Spleen (tissue), 11 donors: ENCODE measurements at regions not wholly inside any gene's neighbourhood (a gene's known extent, or its start where the extent isn't known, plus 50 kb on each side); places are given as distances from the start of the nearest gene placed in this dataset.

Experiments used
- DNase-seq: peaks from one replicate; pipeline ENCODE4 v3.0.0-alpha.2; 2020
- H3K27ac ChIP-seq, 8 donors: fragments of 200-600 bp; sonication (generic) in 7 of 8; 1 replicate in 4 of 8; 2 replicates in 4 of 8; pipeline versions ENCODE4 v1.5.0 to v1.8.0; 2016 to 2021; ENCODE audit warnings: inconsistent platforms in 4 of 8, mild to moderate bottlenecking in 4 of 8, moderate library complexity in 1 of 8
- H3K27me3 ChIP-seq, 7 donors: fragments of 200-600 bp; sonication (generic) in 6 of 7; replicated peaks in 1 of 7; 1 replicate in 4 of 7; 2 replicates in 3 of 7; pipeline versions ENCODE4 v1.5.0 to v1.8.0; 2016 to 2021; ENCODE audit warnings: inconsistent platforms in 3 of 7, mild to moderate bottlenecking in 1 of 7
- H3K36me3 ChIP-seq, 6 donors: fragments of 200-600 bp; sonication (generic) in 5 of 6; 1 replicate in 4 of 6; 2 replicates in 2 of 6; pipeline versions ENCODE4 v1.5.0 to v1.8.0; 2016 to 2021; ENCODE audit warnings: inconsistent platforms in 2 of 6
- H3K4me1 ChIP-seq, 6 donors: fragments of 200-600 bp; sonication (generic) in 5 of 6; 1 replicate in 3 of 6; 2 replicates in 3 of 6; pipeline versions ENCODE4 v1.5.0 to v1.8.0; 2016 to 2021; ENCODE audit warnings: inconsistent platforms in 3 of 6
- H3K4me3 ChIP-seq, 8 donors: fragments of 200-600 bp; sonication (generic) in 7 of 8; 1 replicate in 4 of 8; 2 replicates in 4 of 8; pipeline versions ENCODE4 v1.5.0 to v1.8.0; 2016 to 2021; ENCODE audit warnings: inconsistent platforms in 4 of 8, mild to moderate bottlenecking in 4 of 8, moderate library complexity in 2 of 8
- H3K9me3 ChIP-seq, 8 donors: fragments of 200-600 bp; sonication (generic) in 7 of 8; 1 replicate in 4 of 8; 2 replicates in 4 of 8; pipeline versions ENCODE4 v1.5.0 to v1.8.0; 2016 to 2021; ENCODE audit warnings: inconsistent platforms in 4 of 8
- POLR2A ChIP-seq, 3 donors: fragments of 450-650 bp; IDR thresholded peaks; one replicate each; pipeline ENCODE4 v1.5.1; 2017; ENCODE audit warnings: antibody characterized with exemption in 3 of 3, mild to moderate bottlenecking in 1 of 3
- POLR2AphosphoS5 ChIP-seq, 3 donors: sonication (generic); formaldehyde crosslinking; IDR thresholded peaks; one replicate each; pipeline ENCODE4 v1.5.1; 2017; ENCODE audit warnings: antibody characterized with exemption in 3 of 3
- WGBS, 5 donors: extraction: QIAGEN DNeasy Blood & Tissue Kit in 3 of 5; methylation state at CpG; one replicate each; pipeline versions ENCODE4 v1.1.5 to v1.1.7; 2013 to 2018; 5-methylcytosine and 5-hydroxymethylcytosine counted together
- intact Hi-C: fragments of 100-400 bp; cut with DNase I; formaldehyde crosslinking; loops from one replicate; pipeline ENCODE4 v1.15.0; 2023; ENCODE audit warnings: low total_unique reads
- TF ChIP-seq, protein P1 (sequence below), 11 experiments: fragments of 200-600 bp in 7 of 11; fragments of 450-650 bp in 4 of 11; sonication (generic) in 4 of 11; IDR thresholded peaks in 8 of 11; conservative IDR thresholded peaks in 3 of 11; 1 replicate in 7 of 11; 2 replicates in 4 of 11; pipeline versions ENCODE4 v1.4.0 to v1.8.0; 2016 to 2021; ENCODE audit warnings: antibody characterized with exemption in 11 of 11, inconsistent platforms in 4 of 11, mild to moderate bottlenecking in 1 of 11
- donor health status: healthy with polysubstance abuse.
- donor health status: DM: no; HTN: no; CAD: no; lungs with moderate emphysema.
- donor health status: DM: no; HTN: no; CAD: no.
- donor health status: Bipolar disorder and iron deficiency.
- donor health status: healthy.
- donor health status: DM: no; HTN: no; CAD: no.
- donor health status: DM: yes; HTN: yes; CAD: no.

DNA sequence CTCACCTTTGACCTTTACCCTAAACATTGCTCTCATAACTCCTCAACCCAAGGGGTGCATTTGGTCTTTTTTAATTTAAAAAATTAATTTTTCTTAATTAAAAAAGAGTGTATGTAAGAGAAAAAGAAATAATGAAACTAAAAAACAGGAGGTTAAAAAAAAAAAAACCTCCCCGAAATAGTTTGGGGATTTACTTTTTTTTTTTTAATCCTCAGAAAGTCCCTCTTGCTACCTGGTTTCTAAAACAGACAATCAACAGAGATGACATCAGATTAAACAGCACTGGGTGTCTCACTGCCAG is 301.3 kb downstream of the SOX9 start:
- H3K4me3 ChIP-seq = no peak overlapping the region
- H3K27ac ChIP-seq = no peak overlapping the region
- peaks cover 5 to 20% (median 17%) of the 10 kb centered on the region in 8 donors for H3K9me3 ChIP-seq
- no peaks in the 10 kb centered on the region for H3K27me3 ChIP-seq
- intact Hi-C loops = no loop called here
- 62 to 72% (median 69%) methylated on average over 1 of the region's 1 CpG for WGBS, 5 donors
- peaks cover 0 to 6% (median 0%) of the 10 kb centered on the region in 6 donors for H3K4me1 ChIP-seq
- DNase-seq = no peak
- TF ChIP-seq, protein P1, sequence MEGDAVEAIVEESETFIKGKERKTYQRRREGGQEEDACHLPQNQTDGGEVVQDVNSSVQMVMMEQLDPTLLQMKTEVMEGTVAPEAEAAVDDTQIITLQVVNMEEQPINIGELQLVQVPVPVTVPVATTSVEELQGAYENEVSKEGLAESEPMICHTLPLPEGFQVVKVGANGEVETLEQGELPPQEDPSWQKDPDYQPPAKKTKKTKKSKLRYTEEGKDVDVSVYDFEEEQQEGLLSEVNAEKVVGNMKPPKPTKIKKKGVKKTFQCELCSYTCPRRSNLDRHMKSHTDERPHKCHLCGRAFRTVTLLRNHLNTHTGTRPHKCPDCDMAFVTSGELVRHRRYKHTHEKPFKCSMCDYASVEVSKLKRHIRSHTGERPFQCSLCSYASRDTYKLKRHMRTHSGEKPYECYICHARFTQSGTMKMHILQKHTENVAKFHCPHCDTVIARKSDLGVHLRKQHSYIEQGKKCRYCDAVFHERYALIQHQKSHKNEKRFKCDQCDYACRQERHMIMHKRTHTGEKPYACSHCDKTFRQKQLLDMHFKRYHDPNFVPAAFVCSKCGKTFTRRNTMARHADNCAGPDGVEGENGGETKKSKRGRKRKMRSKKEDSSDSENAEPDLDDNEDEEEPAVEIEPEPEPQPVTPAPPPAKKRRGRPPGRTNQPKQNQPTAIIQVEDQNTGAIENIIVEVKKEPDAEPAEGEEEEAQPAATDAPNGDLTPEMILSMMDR (IDR thresholded peaks at IDR 0.05 in 8 of 11, conservative IDR thresholded peaks at IDR 0.05 in 3 of 11) = no peak
- TF ChIP-seq POLR2AphosphoS5 (IDR thresholded peaks at IDR 0.05) (no peak), POLR2A (IDR thresholded peaks at IDR 0.05) (no peak)
- H3K36me3 ChIP-seq = no peaks in the 10 kb centered on the region

DNA sequence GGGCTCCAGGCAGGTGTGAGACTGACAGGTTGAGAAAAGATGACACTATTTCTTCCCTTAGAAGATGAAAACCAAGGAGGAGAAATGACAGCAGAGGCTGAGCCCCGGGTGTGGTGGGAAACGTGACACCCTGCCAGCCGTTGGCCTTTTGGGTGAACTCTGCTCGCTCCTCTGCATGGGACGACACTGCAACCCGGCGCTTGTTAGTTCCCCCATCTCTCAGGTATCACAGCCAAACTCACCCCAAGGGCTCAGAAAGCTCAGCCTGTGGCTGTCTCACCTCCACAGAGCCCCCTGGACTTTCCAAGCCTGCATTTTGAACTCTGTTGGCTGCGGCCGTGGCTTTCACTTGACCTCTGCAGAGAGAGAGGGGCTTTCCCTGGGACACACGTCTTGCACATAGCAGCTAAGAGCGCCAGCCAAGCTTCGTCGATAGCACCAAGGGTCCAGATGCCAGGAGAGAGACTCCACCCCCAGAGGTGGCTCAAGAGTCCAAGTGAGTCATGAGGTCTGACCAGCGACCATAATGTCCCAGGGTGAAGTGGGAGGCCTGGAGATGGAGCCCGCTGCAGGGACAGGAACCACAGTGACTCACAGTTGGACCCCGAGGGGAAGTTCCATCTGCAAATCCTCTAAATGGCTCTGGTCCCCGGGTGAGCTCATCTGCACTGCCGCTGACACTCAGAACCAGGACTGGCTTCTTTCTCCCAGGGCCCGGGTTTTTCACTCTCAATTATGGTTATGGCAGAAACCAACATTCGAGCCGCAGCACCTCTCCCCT is 301.9 kb downstream of the SOX9 start:
- WGBS, 5 donors = 47 to 68% (median 58%) methylated on average over 21 of the region's 21 CpGs
- intact Hi-C loops = no loop called here
- H3K27me3 ChIP-seq = no peaks in the 10 kb centered on the region

DNA sequence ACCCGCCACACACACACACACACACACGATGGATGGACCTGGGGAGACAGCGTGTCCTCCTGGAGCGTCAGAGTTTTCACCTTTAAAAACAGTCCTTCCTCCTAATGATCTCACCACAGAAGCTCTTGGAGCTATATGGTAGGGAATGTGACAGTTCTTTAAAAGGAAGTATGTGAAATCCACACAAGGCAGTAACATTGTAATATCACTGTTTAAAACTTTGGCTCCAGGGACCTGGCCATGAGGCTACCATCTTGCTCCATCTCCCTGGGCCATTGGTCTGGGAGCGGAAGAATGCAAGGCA is 302.4 kb downstream of the SOX9 start:
- TF ChIP-seq POLR2AphosphoS5 (IDR thresholded peaks at IDR 0.05) = no peak
- TF ChIP-seq POLR2A (IDR thresholded peaks at IDR 0.05) = no peak
- TF ChIP-seq, protein P1 (IDR thresholded peaks at IDR 0.05 in 8 of 11, conservative IDR thresholded peaks at IDR 0.05 in 3 of 11) = no peak
- Histone ChIP-seq H3K27ac (no peak overlapping the region), H3K9me3 (peaks cover 0 to 9% (median 6%) of the 10 kb centered on the region in 8 donors), H3K36me3 (no peaks in the 10 kb centered on the region), H3K4me1 (peaks cover 0 to 6% (median 0%) of the 10 kb centered on the region in 6 donors), H3K27me3 (no peaks in the 10 kb centered on the region), H3K4me3 (no peak overlapping the region)
- no peak for DNase-seq
- whole genome bisulfite sequencing, 5 donors = 80 to 93% (median 87%) methylated on average over 5 of the region's 5 CpGs
- intact Hi-C loops = no loop called here

More for the DNA sequence above, 301.9 kb downstream of the SOX9 start:
- no peaks in the 10 kb centered on the region for H3K36me3 ChIP-seq
- H3K27ac ChIP-seq = no peak overlapping the region
- peak overlapping the region in 1 of 8 donors; percentile 15 for H3K4me3 ChIP-seq
- H3K9me3 ChIP-seq = peaks cover 2 to 15% (median 12%) of the 10 kb centered on the region in 8 donors
- TF ChIP-seq POLR2AphosphoS5 (IDR thresholded peaks at IDR 0.05) (no peak), POLR2A (IDR thresholded peaks at IDR 0.05) (no peak)
- TF ChIP-seq, protein P1 (IDR thresholded peaks at IDR 0.05 in 8 of 11, conservative IDR thresholded peaks at IDR 0.05 in 3 of 11) = no peak
- DNase-seq = no peak
- peaks cover 0 to 6% (median 0%) of the 10 kb centered on the region in 6 donors for H3K4me1 ChIP-seq

DNA sequence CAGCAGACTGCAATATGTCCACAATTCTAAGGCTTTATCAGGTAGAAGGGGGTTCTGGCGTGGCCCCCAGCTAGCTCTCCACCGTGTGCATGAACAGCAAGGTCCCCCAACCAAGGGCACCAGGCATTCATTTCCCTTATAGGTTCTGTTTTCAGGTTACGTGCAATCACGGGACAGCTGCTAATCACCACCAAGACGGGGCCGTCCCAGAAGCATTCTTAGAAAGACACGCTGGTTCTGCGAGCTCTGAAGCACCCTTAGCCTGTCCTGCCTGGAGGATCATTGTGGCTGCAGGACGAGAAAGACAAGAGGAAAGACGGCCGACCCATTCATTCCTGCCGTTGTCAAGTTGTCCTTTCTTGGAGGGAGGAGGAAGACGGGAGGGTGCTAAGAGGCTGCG is 302.9 kb downstream of the SOX9 start:
- H3K4me1 ChIP-seq = peaks cover 0 to 6% (median 0%) of the 10 kb centered on the region in 6 donors
- H3K27me3 ChIP-seq = no peaks in the 10 kb centered on the region
- no peaks in the 10 kb centered on the region for H3K36me3 ChIP-seq
- peaks cover 0 to 5% (median 2%) of the 10 kb centered on the region in 8 donors for H3K9me3 ChIP-seq
- no peak overlapping the region for H3K4me3 ChIP-seq
- H3K27ac ChIP-seq = no peak overlapping the region
- TF ChIP-seq POLR2A (IDR thresholded peaks at IDR 0.05) (no peak), POLR2AphosphoS5 (IDR thresholded peaks at IDR 0.05) (no peak)
- TF ChIP-seq, protein P1 (IDR thresholded peaks at IDR 0.05 in 8 of 11, conservative IDR thresholded peaks at IDR 0.05 in 3 of 11) = no peak
- WGBS, 5 donors = 69 to 77% (median 73%) methylated on average over 12 to 14 of the region's 14 CpGs
- intact Hi-C loops = no loop called here
- no peak for DNase-seq
